Esophagus muscularis mucosa (tissue), 3 donors: ENCODE measurements at regions not wholly inside any gene's neighbourhood (a gene's known extent, or its start where the extent isn't known, plus 50 kb on each side); places are given as distances from the start of the nearest gene placed in this dataset.

Experiments
- CTCF ChIP-seq, 3 experiments: fragments of 200-600 bp in 2 of 3; fragments of 450-650 bp in 1 of 3; sonication (generic) in 2 of 3; IDR thresholded peaks; one replicate each; pipeline ENCODE4 v1.5.1; 2017 to 2019; ENCODE audit warnings: antibody characterized with exemption in 3 of 3, mild to moderate bottlenecking in 2 of 3, moderate library complexity in 1 of 3
- POLR2A ChIP-seq: fragments of 450-650 bp; IDR thresholded peaks from one replicate; pipeline ENCODE4 v1.6.1; 2017; ENCODE audit warnings: antibody characterized with exemption, moderate library complexity, mild to moderate bottlenecking, low read depth

GRCh38 chr1:222346955-222347354 is 200.9 kb downstream of the HHIPL2 start:
- TF ChIP-seq POLR2A (no peak), CTCF (IDR thresholded peaks at IDR 0.05) (no peak)
